Activated CD4-positive, alpha-beta T cell treated with anti-CD3 and anti-CD28 coated beads, Interleukin-2, Interleukin-6, amounts not matched to agents 100 ng/mL and 50 ng/mL, durations not matched to agents 16 hours and 8 hours (primary cell): ENCODE measurements at regions not wholly inside any gene's neighbourhood (a gene's known extent, or its start where the extent isn't known, plus 50 kb on each side); places are given as distances from the start of the nearest gene placed in this dataset.

ENCODE experiments used
- DNase-seq: peaks from one replicate; pipeline ENCODE4 v3.0.0-alpha.2; 2020

DNA sequence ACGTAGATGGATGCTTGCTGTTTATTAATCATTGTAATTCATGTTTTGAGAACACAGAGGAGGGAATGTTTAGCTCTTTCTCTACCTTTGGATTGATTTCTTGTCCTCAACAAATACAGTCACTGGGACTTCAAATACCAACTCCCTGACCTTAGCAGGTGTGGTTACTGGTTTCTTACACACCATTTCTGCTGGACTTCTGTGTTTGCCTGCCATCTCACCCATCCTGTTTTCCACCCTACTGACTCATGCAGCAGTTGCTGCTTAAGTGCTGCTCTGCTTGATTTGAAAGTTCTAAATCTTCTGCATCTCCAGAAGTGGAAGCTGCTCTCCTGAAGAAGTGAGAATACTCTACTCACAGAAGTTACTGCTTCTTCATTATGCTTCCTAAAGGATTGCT lies 170.3 kb downstream of the ZPLD1 start:
- DNase-seq = no peak

DNA sequence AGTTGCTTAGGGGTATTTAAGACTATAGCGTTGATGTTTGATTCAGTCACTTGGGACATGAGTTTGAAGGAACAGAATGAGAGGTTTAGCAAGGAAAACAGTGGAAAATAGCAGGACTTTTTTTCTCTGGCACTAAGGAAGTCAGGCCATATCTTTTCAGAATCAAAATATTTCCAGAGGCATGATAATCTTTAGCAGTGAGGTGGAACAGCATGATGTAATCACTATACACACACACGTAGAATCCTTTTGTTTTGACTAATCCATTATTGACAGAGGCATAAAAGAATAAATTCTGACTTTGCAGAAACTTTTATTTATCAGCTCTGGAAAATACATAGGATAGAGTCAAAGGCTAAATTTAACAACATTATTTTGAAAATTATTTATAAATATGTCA lies 174.1 kb downstream of the ZPLD1 start:
- no peak for DNase-seq

GRCh38 chr3:102614021-102614569 lies 179.3 kb downstream of the ZPLD1 start:
- DNase-seq = no peak

DNA sequence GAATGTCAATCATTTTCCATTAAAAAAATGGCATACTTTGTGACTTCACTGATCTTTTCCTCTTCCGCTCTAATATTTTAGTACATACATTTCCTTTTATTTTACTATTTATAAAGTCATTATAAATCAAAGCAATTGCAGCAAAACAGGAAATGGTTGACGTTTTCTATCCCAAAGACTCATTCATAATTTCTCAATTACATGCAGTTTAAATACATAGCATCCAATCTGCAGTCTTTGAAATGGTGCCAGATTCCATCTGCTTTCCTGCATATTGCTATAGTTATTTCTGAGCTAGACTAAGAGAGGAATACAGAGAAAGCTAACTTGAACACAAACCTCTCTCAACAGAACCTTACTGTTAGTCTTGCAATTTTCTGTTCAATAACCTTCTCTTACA lies 179.8 kb downstream of the ZPLD1 start:
- DNase-seq = no peak

DNA sequence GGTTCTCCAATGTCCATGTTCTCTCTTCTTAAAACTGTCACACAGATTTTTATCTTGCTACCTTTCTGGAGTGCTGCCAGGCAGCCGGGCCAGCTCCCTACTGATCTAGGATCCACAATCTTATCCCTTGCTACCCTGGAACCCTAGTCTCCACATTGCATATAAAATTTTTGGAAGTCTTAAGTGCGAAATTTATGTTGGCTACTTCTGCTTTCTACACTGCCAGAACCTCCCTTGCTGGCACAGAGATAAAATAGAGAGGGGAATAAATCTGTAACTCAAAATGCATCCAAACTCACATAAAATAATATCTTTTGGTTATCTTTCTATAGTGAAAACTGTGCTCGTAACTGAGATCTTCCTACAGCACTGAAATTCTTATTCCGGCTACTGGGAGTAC lies 182.6 kb downstream of the ZPLD1 start:
- no peak for DNase-seq

- DNase-seq = no peak
Measured at GRCh38 chr3:102619361-102619760, 184.5 kb downstream of the ZPLD1 start.

DNA sequence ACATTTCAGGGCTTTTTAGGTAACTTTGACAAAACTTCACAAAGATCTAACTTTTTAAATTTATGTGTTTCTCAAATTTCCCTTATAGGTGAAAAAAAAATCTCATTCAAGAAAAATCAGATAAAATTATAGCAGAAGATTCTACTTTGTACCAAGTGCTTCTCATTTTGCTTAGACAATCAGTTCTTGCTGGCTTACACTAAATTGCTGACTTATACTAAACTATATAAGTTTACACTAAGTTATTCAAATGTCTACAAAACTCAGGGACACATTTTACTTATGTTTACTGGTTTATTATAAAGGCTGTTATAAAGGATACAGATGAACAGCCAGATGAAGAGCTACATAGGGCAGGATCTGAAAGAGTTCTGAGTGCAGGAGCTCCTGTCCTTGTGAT lies 195.1 kb downstream of the ZPLD1 start:
- no peak for DNase-seq

DNA sequence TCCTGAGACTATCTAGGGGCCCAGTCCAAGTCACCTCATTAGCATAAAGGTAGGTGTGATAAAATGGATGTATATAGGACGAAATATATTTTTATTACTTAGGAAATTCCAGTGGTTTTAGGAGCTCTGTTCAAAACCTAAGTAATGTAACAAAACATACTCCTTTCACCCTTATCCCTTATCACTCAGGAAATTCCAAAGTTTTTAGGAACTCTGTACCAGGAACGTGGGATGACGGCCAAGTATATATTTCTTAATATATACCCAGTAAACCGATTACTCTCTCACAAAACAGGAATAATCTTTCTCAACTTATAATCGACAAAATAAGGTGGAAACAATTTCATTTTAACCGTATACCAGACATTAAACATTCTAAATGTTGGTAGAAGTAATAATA lies 195.7 kb downstream of the ZPLD1 start:
- no peak for DNase-seq

GRCh38 chr3:102643546-102643945 lies 208.7 kb downstream of the ZPLD1 start:
- DNase-seq = no peak

DNA sequence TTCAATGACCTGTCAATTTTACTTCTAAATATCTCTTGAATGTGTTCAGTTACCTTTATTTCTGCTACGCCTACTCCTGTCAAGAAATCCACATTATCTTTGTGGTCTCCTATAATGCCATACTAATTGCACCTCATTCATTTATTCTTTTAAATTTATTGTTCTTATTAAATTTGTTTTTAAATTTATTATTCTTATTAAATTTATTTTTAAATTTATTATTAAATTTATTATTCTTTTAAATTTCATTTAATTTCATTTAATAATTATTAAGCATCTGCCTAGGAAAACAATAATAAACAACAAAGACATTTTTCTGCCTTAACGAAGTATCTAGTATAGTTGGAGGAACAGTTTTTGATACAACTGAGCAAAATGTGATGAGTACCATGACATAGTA lies 211.7 kb downstream of the ZPLD1 start:
- no peak for DNase-seq

GRCh38 chr3:102660653-102661052 lies 225.8 kb downstream of the ZPLD1 start:
- DNase-seq = no peak

DNA sequence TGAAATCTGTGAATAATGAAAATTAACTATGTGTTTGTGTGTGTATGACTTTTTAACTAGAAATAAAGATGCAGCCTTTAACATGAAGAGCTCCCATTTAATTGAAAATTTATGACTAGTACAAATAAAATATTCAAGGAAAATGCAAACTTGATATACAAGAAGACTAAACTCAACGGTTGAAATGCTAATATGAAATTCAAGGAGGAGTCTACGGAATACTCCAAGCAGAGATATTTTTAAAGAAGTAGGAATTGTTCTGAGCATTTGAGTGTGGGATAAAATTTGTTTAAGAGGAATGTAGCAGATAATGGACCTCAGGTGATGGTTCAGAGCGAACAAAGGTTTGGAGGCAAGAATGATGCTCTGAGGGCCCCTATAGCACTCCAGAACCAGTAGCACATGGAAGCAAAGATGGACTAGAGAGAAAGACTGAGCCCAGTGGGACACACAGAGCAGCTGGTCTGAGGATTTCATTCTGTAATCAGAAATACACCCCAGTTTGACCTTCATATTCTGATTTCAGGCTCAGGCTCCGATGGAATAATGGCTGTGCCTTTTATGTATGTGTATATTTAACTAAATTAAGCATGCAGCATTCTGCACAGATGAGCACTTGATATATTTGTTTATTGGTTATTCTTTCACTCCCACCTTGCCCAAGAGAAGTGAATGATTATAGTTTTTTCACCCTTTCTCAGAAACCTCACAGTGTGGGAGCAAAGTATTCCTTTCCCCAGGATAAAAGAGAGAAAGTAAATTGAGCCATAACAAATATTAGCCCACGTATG lies 227.1 kb downstream of the ZPLD1 start:
- no peak for DNase-seq

- DNase-seq = no peak
Measured at GRCh38 chr3:102662498-102662772, 227.6 kb downstream of the ZPLD1 start.

DNA sequence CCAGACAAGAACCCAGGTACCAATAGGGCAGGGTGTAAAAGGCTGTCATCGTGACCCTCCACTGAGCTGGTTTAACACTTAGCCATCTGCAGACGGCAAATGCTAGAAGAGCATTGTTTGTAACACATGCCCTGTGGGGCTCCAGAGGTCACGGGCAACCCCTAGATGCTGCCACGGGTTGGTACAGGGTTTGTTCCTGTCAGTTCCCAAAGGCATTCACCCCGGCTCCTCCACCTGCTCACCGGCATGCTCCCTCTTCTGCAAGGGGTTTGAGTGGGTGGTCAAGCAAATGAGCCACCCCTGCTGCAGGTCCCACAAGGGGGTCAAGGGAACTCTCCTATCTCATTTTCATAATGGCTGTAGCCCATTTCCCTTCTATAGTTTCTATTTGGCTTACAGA lies 229.3 kb downstream of the ZPLD1 start:
- no peak for DNase-seq

DNA sequence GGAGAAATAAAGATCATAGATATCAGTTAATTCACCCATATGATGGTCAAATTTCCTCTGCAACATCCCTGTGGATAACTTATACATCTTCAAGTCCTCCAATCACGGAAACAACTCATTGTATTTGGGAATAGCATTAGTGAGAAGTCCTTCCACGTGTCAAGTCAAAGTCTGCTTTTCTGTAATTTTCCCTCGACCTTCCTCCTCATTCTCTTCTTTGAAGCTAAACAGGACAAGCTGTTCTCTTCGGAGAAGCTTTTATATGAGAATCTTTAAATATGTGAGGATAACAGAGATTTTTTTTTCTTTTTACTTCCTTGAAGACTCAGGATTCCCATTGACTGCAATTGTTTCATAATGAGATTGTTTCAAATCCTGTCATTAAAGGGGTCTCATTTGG lies 230.4 kb downstream of the ZPLD1 start:
- no peak for DNase-seq

- no peak for DNase-seq
Measured at GRCh38 chr3:102668247-102668646, 233.4 kb downstream of the ZPLD1 start.

DNA sequence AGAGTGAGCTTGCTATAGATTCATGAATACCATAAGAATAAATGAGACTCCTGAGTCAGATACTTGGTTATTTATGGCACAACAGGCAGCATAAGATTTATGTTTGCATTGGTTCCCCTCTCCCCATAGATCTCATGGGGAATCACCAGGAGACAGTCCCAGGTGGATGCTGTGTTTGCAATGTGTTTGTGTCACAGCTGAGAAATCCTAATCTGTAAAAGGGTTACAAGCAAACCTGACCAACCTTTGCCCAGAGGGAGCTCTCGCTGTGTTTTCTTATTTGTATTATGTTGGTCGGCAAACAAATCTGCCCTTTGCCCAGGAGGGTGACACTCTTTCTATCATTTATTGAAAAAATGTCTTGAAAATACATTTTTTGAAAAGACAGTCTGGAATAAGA lies 236.2 kb downstream of the ZPLD1 start:
- no peak for DNase-seq

GRCh38 chr3:102672305-102672704 lies 237.5 kb downstream of the ZPLD1 start:
- DNase-seq = no peak

- peak; percentile 67 for DNase-seq
Measured at GRCh38 chr3:102673271-102674115, 238.7 kb downstream of the ZPLD1 start.

- no peak for DNase-seq
Measured at GRCh38 chr3:102674284-102674683, 239.5 kb downstream of the ZPLD1 start.

DNA sequence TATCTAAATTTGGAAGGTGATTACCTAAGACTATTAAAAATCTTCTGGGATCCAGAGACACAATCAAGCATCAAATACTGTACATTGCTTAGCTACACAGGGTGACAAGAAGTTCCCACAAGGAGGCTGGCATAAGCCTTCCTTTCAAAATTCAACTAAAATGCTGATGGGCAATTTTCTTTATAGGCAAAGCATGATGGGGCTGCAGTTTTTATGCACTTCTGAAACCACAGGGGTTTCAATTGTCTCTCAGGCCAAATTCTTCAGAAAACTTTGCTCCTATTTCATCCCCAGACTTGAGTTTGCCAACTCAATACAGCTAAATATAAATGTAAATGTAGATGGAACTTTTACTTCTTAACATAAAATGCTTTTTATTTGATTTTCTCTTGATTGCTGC lies 241.6 kb downstream of the ZPLD1 start:
- DNase-seq = no peak

GRCh38 chr3:102682741-102683140 lies 247.9 kb downstream of the ZPLD1 start:
- DNase-seq = no peak

GRCh38 chr3:102686792-102687191 lies 252.0 kb downstream of the ZPLD1 start:
- DNase-seq = no peak

GRCh38 chr3:102687851-102688555 lies 253.2 kb downstream of the ZPLD1 start:
- no peak for DNase-seq
